HG03064 (cell line): ENCODE measurements at regions not wholly inside any gene's neighbourhood (a gene's known extent, or its start where the extent isn't known, plus 50 kb on each side); places are given as distances from the start of the nearest gene placed in this dataset.
A peak's percentile ranks its signal among the peaks of the same experiment; 100 is the strongest.
"Not testable (repeated sequence)": the region's sequence is repeated elsewhere in the genome, so short reads cannot be mapped to it uniquely, and the experiment has no call there.

Source experiments
- ATAC-seq: cut with Tn5 transposase; IDR thresholded peaks from one replicate; pipeline ENCODE4 v1.9.1; 2021; ENCODE audit warnings: low read depth; ENCODE audit not compliant: unreplicated experiment

- no peak for ATAC-seq
These were observed 202.6 kb upstream of the VCX start for GRCh38 chrX:7640392-7640791.

- ATAC-seq: no peak
These were observed 204.8 kb upstream of the VCX start for GRCh38 chrX:7638078-7638710.

- no peak for ATAC-seq
These were observed 205.9 kb upstream of the VCX start for GRCh38 chrX:7637066-7637465.

- ATAC-seq: no peak
These were observed 207.4 kb upstream of the VCX start for GRCh38 chrX:7635604-7636003.

GRCh38 chrX:7620560-7620959 lies 222.4 kb upstream of the VCX start:
- no peak for ATAC-seq

- ATAC-seq: no peak
These were observed 225.0 kb upstream of the VCX start for GRCh38 chrX:7617994-7618393.

GRCh38 chrX:7614616-7615015 lies 228.4 kb upstream of the VCX start:
- ATAC-seq: no peak

GRCh38 chrX:7608625-7609024 lies 234.3 kb upstream of the VCX start:
- ATAC-seq: not testable (repeated sequence)

GRCh38 chrX:7606039-7606652 lies 236.8 kb upstream of the VCX start:
- no peak for ATAC-seq

GRCh38 chrX:7603387-7603786 lies 239.6 kb upstream of the VCX start:
- no peak for ATAC-seq

GRCh38 chrX:7596822-7597221 lies 246.1 kb upstream of the VCX start:
- no peak for ATAC-seq

- ATAC-seq: not testable (repeated sequence)
These were observed 249.6 kb upstream of the VCX start for GRCh38 chrX:7593370-7593769.

GRCh38 chrX:7586126-7586525 lies 256.8 kb upstream of the VCX start:
- ATAC-seq: peak; percentile 69

- ATAC-seq: no peak
These were observed 260.8 kb upstream of the VCX start for GRCh38 chrX:7582191-7582590.

GRCh38 chrX:7580127-7580526 lies 262.8 kb upstream of the VCX start:
- ATAC-seq: no peak

- no peak for ATAC-seq
These were observed 268.6 kb upstream of the VCX start for GRCh38 chrX:7574325-7574724.

GRCh38 chrX:7570432-7571029 lies 272.4 kb upstream of the VCX start:
- ATAC-seq: no peak

- no peak for ATAC-seq
These were observed 274.4 kb upstream of the VCX start for GRCh38 chrX:7568597-7568996.

GRCh38 chrX:7568130-7568529 lies 274.8 kb upstream of the VCX start:
- no peak for ATAC-seq

GRCh38 chrX:7552760-7553159 lies 290.2 kb upstream of the VCX start:
- ATAC-seq: no peak

- no peak for ATAC-seq
These were observed 296.4 kb upstream of the VCX start for GRCh38 chrX:7546551-7547080.

GRCh38 chrX:7545564-7545963 lies 297.4 kb upstream of the VCX start:
- no peak for ATAC-seq
